ENCODE measurements at regions not wholly inside any gene's neighbourhood (a gene's known extent, or its start where the extent isn't known, plus 50 kb on each side); places are given as distances from the start of the nearest gene placed in this dataset.

DNA sequence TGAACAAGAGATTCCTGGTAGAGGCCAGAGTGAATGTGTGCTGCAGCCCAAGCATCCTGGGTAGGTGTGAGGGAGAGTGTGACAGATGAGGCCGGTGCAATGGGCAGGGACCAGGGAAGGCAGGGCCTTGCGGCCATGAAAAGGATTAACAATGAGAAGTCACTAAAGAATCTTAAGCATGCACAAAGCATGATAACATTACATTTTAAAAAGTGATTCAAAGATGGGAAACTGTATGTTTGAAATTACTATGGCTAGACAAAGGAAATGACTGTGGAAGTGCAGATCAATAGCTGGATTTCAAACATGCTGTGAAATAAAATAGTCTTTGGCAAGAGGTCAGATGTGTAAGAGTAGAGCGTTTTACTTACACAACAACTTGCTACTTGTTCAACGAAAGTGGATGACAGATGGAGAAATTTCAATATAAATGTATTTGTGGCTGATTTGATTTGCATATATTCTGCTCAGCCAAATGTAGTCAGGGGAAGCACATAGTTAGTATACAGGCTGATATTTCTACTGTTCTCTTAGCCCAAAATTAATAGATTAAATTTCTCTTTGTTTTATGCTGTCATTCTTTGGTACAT, 175.5 kb downstream of the CCDC59 start:
- 88% methylated on average over 4 of the region's 4 CpGs for WGBS
- no peaks in the 10 kb centered on the region for H3K4me1 ChIP-seq (ENCODE audit: control insufficient read depth in 2 of 2, insufficient read depth in 2 of 2, low read length in 2 of 2)
- H3K9me3 ChIP-seq (ENCODE audit: control insufficient read depth in 2 of 2, insufficient read depth in 1 of 2, low read length in 1 of 2) = no peaks in the 10 kb centered on the region
- no peaks in the 10 kb centered on the region for H3K27me3 ChIP-seq (ENCODE audit: control insufficient read depth in 2 of 2, insufficient read depth in 1 of 2, low read length in 1 of 2)
- no peak for DNase-seq (ENCODE audit: low read depth in 6 of 9, low spot score in 9 of 9)
- no peaks in the 10 kb centered on the region for H3K36me3 ChIP-seq (ENCODE audit: control insufficient read depth in 2 of 2, insufficient read depth in 2 of 2, low read length in 1 of 2)
- no peak overlapping the region for H3K4me3 ChIP-seq (ENCODE audit: low read length in 2 of 2)
- H3K27ac ChIP-seq (ENCODE audit: low read depth in 1 of 2, low read length in 1 of 2) = no peak overlapping the region

DNA sequence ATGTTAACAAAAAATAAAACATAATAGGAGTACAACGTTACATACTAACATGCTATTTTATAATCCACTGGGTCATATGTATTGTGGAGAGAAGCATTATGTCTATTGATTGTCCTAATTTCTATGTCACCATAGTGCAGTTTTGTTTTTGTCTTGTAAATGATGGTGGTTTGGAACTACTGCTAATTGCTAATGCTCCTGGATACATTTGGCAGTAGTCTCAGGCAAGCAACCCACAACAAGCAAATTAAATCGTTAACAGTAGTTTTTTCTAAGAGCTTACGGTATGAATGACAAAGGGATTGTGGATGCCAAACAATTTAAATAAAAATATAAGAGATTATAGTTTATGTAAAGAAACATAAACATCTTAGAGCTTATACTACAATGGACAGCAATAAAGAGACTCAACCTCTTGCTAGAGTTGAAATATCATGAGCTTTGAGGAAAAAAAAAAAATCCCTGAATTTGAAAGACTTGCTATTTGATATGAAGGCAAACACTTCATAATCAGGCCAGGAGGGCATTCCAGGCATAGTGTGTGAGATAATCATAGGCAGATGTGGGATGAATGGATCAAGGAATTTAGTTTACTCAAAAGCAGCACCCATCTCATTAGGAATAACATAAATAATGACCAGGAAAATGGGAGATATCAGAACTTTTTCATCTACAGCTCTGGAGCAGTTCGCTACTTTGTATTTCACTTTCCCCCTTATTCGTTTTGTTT, 181.3 kb downstream of the CCDC59 start:
- no peak for DNase-seq (ENCODE audit: low read depth in 6 of 9, low spot score in 9 of 9)
- 83% methylated on average over 5 of the region's 5 CpGs for WGBS
- no peak overlapping the region for H3K4me3 ChIP-seq (ENCODE audit: low read length in 2 of 2)
- H3K36me3 ChIP-seq (ENCODE audit: control insufficient read depth in 2 of 2, insufficient read depth in 2 of 2, low read length in 1 of 2) = no peaks in the 10 kb centered on the region
- no peaks in the 10 kb centered on the region for H3K27me3 ChIP-seq (ENCODE audit: control insufficient read depth in 2 of 2, insufficient read depth in 1 of 2, low read length in 1 of 2)
- H3K9me3 ChIP-seq (ENCODE audit: control insufficient read depth in 2 of 2, insufficient read depth in 1 of 2, low read length in 1 of 2) = no peaks in the 10 kb centered on the region
- no peaks in the 10 kb centered on the region for H3K4me1 ChIP-seq (ENCODE audit: control insufficient read depth in 2 of 2, insufficient read depth in 2 of 2, low read length in 2 of 2)
- no peak overlapping the region for H3K27ac ChIP-seq (ENCODE audit: low read depth in 1 of 2, low read length in 1 of 2)

DNA sequence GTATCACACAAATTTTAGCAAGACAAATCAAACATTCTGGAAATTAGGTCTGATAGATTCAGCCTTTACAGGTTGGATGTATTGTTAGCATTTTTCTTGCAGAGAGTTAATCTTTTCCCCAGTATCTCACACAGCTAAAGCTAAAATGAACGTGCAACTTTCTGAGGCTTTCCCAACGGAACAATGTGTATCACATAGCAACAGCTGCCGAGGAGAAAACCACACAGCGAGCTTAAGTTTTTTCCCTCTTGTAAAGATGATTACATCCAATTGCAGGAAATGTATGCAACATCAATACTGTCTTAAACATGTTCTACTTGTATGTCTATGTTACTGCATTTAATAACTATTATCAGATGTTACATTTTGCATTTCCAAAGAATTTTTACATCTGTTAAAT, 182.2 kb downstream of the CCDC59 start:
- H3K9me3 ChIP-seq (ENCODE audit: control insufficient read depth in 2 of 2, insufficient read depth in 1 of 2, low read length in 1 of 2) = no peaks in the 10 kb centered on the region
- H3K4me1 ChIP-seq (ENCODE audit: control insufficient read depth in 2 of 2, insufficient read depth in 2 of 2, low read length in 2 of 2) = no peaks in the 10 kb centered on the region
- no peaks in the 10 kb centered on the region for H3K36me3 ChIP-seq (ENCODE audit: control insufficient read depth in 2 of 2, insufficient read depth in 2 of 2, low read length in 1 of 2)
- DNase-seq (ENCODE audit: low read depth in 6 of 9, low spot score in 9 of 9) = no peak
- H3K27me3 ChIP-seq (ENCODE audit: control insufficient read depth in 2 of 2, insufficient read depth in 1 of 2, low read length in 1 of 2) = no peaks in the 10 kb centered on the region
- H3K27ac ChIP-seq (ENCODE audit: low read depth in 1 of 2, low read length in 1 of 2) = no peak overlapping the region
- WGBS = 73% methylated on average over 4 of the region's 4 CpGs
- H3K4me3 ChIP-seq (ENCODE audit: low read length in 2 of 2) = no peak overlapping the region

DNA sequence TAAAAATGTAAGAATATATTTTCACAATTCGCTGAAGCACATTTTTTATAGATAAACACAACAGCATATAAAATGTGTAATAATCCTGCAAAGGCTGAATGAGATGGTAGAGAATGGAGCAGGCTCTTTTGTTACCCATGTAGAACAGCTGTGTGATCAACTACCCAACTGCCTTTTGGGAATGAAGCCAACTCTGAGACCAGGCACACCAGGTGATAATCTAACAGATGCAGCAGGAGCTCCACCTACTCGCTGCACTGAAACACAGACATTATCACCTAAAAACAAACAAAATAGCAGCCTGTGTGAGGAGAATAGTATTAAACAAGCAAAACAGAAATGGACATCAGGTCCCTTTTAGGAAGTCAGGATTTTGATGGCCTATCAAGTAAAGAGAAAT, 183.3 kb downstream of the CCDC59 start:
- DNase-seq (ENCODE audit: low read depth in 6 of 9, low spot score in 9 of 9) = no peak
- no peaks in the 10 kb centered on the region for H3K9me3 ChIP-seq (ENCODE audit: control insufficient read depth in 2 of 2, insufficient read depth in 1 of 2, low read length in 1 of 2)

DNA sequence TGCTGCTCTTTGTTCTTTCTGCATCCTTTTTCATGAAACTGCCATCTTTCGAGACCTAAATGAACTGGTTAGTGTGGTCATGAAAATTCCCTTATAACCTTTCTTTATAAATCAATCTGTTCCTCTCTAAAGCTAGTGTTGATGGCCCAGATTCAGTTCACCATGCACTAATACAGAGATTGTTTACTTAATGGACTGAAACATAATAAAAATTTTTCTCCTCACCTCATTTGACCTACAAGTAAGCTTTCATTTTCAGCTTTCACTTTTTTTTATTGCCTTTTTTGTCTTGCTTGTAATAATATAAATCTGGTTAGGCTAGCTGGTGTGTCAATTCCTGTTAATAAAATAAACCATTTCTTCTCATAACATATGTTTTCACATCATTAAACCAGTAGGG, 183.8 kb downstream of the CCDC59 start:
- no peaks in the 10 kb centered on the region for H3K27me3 ChIP-seq (ENCODE audit: control insufficient read depth in 2 of 2, insufficient read depth in 1 of 2, low read length in 1 of 2)
- no peaks in the 10 kb centered on the region for H3K4me1 ChIP-seq (ENCODE audit: control insufficient read depth in 2 of 2, insufficient read depth in 2 of 2, low read length in 2 of 2)
- no peaks in the 10 kb centered on the region for H3K36me3 ChIP-seq (ENCODE audit: control insufficient read depth in 2 of 2, insufficient read depth in 2 of 2, low read length in 1 of 2)
- no peak overlapping the region for H3K27ac ChIP-seq (ENCODE audit: low read depth in 1 of 2, low read length in 1 of 2)
- H3K9me3 ChIP-seq (ENCODE audit: control insufficient read depth in 2 of 2, insufficient read depth in 1 of 2, low read length in 1 of 2) = no peaks in the 10 kb centered on the region
- no peak overlapping the region for H3K4me3 ChIP-seq (ENCODE audit: low read length in 2 of 2)
- 93% methylated on average over 1 of the region's 1 CpG for WGBS
- no peak for DNase-seq (ENCODE audit: low read depth in 6 of 9, low spot score in 9 of 9)

More for the DNA sequence above, 183.3 kb downstream of the CCDC59 start:
- H3K27me3 ChIP-seq (ENCODE audit: control insufficient read depth in 2 of 2, insufficient read depth in 1 of 2, low read length in 1 of 2) = no peaks in the 10 kb centered on the region
- no peak overlapping the region for H3K4me3 ChIP-seq (ENCODE audit: low read length in 2 of 2)
- no peak overlapping the region for H3K27ac ChIP-seq (ENCODE audit: low read depth in 1 of 2, low read length in 1 of 2)
- no peaks in the 10 kb centered on the region for H3K36me3 ChIP-seq (ENCODE audit: control insufficient read depth in 2 of 2, insufficient read depth in 2 of 2, low read length in 1 of 2)
- WGBS = 86% methylated on average over 2 of the region's 2 CpGs
- H3K4me1 ChIP-seq (ENCODE audit: control insufficient read depth in 2 of 2, insufficient read depth in 2 of 2, low read length in 2 of 2) = no peaks in the 10 kb centered on the region

DNA sequence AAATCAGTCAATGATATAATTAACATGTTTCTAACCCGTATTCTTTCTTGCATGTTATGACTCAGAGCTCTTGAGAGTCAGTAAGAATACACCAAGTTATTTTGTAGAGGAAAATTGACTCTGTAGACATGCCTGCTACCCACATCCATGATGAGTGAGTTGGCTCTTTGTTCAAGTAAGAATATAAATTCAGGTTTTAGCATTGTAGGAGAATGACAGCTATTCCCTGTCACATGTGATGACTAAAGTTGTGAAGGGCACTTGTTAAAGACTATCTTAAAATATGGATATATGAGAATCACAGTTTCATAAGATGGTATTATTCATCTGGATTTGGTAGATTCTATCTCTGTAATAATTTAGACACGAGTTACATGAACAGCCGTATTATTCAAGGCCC, 209.1 kb downstream of the CCDC59 start:
- H3K27me3 ChIP-seq (ENCODE audit: control insufficient read depth in 2 of 2, insufficient read depth in 1 of 2, low read length in 1 of 2) = no peaks in the 10 kb centered on the region
- no peaks in the 10 kb centered on the region for H3K9me3 ChIP-seq (ENCODE audit: control insufficient read depth in 2 of 2, insufficient read depth in 1 of 2, low read length in 1 of 2)
- H3K27ac ChIP-seq (ENCODE audit: low read depth in 1 of 2, low read length in 1 of 2) = no peak overlapping the region
- no peak for DNase-seq (ENCODE audit: low read depth in 6 of 9, low spot score in 9 of 9)
- 84% methylated on average over 3 of the region's 3 CpGs for WGBS
- no peaks in the 10 kb centered on the region for H3K4me1 ChIP-seq (ENCODE audit: control insufficient read depth in 2 of 2, insufficient read depth in 2 of 2, low read length in 2 of 2)
- H3K4me3 ChIP-seq (ENCODE audit: low read length in 2 of 2) = no peak overlapping the region
- no peaks in the 10 kb centered on the region for H3K36me3 ChIP-seq (ENCODE audit: control insufficient read depth in 2 of 2, insufficient read depth in 2 of 2, low read length in 1 of 2)

DNA sequence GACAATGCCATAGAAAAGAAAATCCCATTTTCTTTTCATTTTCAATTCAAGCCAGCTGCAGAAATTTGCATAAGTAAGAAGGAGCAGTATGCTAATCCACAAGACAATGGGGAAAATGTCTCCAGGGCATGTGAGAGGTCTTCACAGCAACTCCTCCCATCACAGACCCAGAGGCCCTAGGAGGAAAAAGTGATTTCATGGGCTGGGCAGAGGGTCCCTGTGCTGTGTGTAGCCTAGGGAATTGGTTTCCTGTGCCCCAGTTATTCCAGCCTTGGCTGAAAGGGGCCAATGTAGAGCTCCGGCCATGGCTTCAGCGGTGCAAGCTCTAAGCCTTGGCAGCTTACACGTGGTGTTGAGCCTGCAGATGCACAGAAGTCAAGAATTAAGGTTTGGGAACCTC, 211.4 kb downstream of the CCDC59 start:
- no peaks in the 10 kb centered on the region for H3K9me3 ChIP-seq (ENCODE audit: control insufficient read depth in 2 of 2, insufficient read depth in 1 of 2, low read length in 1 of 2)
- 78% methylated on average over 3 of the region's 3 CpGs for WGBS
- DNase-seq (ENCODE audit: low read depth in 6 of 9, low spot score in 9 of 9) = no peak
- no peak overlapping the region for H3K27ac ChIP-seq (ENCODE audit: low read depth in 1 of 2, low read length in 1 of 2)
- no peaks in the 10 kb centered on the region for H3K4me1 ChIP-seq (ENCODE audit: control insufficient read depth in 2 of 2, insufficient read depth in 2 of 2, low read length in 2 of 2)
- no peaks in the 10 kb centered on the region for H3K27me3 ChIP-seq (ENCODE audit: control insufficient read depth in 2 of 2, insufficient read depth in 1 of 2, low read length in 1 of 2)
- no peaks in the 10 kb centered on the region for H3K36me3 ChIP-seq (ENCODE audit: control insufficient read depth in 2 of 2, insufficient read depth in 2 of 2, low read length in 1 of 2)
- H3K4me3 ChIP-seq (ENCODE audit: low read length in 2 of 2) = no peak overlapping the region

DNA sequence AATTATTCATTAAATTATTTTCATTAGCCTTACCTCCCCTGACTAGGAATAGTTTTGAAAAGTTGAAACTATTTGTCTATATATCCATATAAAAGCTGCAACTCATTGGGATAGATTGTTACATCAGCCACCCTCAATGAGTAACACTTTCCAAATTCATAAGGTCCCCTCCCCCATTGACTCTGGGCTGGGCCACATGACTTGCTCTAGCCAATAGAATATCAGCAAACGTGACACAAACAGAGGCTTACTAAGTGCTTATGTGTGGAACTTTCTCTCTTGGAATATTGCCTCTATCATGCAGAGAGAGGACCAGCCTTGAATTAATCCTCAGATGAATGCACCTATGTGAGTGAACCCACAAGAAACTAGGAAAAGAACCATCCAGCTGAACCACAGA, 213.7 kb downstream of the CCDC59 start:
- no peaks in the 10 kb centered on the region for H3K36me3 ChIP-seq (ENCODE audit: control insufficient read depth in 2 of 2, insufficient read depth in 2 of 2, low read length in 1 of 2)
- H3K9me3 ChIP-seq (ENCODE audit: control insufficient read depth in 2 of 2, insufficient read depth in 1 of 2, low read length in 1 of 2) = no peaks in the 10 kb centered on the region
- H3K4me1 ChIP-seq (ENCODE audit: control insufficient read depth in 2 of 2, insufficient read depth in 2 of 2, low read length in 2 of 2) = no peaks in the 10 kb centered on the region
- H3K27ac ChIP-seq (ENCODE audit: low read depth in 1 of 2, low read length in 1 of 2) = no peak overlapping the region
- DNase-seq (ENCODE audit: low read depth in 6 of 9, low spot score in 9 of 9) = no peak
- no peak overlapping the region for H3K4me3 ChIP-seq (ENCODE audit: low read length in 2 of 2)
- 83% methylated on average over 1 of the region's 1 CpG for WGBS
- no peaks in the 10 kb centered on the region for H3K27me3 ChIP-seq (ENCODE audit: control insufficient read depth in 2 of 2, insufficient read depth in 1 of 2, low read length in 1 of 2)

DNA sequence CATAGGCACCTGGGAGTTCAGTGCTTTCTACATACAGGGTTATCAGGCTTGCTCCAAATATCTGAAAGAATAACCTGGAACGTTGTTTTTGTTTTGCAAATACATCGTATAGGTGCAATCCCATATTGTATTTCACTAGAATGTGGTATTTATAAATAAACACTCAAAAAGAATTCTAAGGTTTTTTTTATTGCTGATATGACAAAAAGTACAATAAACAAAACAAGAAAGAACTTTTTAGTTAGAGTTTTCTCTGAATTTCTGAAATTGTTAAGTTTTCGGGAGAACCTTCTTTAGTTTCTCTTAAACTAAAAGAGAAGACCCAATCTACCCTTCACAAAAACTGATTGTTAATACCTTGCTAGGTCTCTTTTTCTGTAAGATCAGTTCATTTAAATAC, 225.8 kb downstream of the CCDC59 start:
- no peaks in the 10 kb centered on the region for H3K36me3 ChIP-seq (ENCODE audit: control insufficient read depth in 2 of 2, insufficient read depth in 2 of 2, low read length in 1 of 2)
- WGBS = 94% methylated on average over 3 of the region's 3 CpGs
- no peak overlapping the region for H3K4me3 ChIP-seq (ENCODE audit: low read length in 2 of 2)
- no peaks in the 10 kb centered on the region for H3K4me1 ChIP-seq (ENCODE audit: control insufficient read depth in 2 of 2, insufficient read depth in 2 of 2, low read length in 2 of 2)
- H3K27me3 ChIP-seq (ENCODE audit: control insufficient read depth in 2 of 2, insufficient read depth in 1 of 2, low read length in 1 of 2) = no peaks in the 10 kb centered on the region
- no peak overlapping the region for H3K27ac ChIP-seq (ENCODE audit: low read depth in 1 of 2, low read length in 1 of 2)
- H3K9me3 ChIP-seq (ENCODE audit: control insufficient read depth in 2 of 2, insufficient read depth in 1 of 2, low read length in 1 of 2) = no peaks in the 10 kb centered on the region
- DNase-seq (ENCODE audit: low read depth in 6 of 9, low spot score in 9 of 9) = no peak
